Ovary (tissue), 7 donors: ENCODE measurements at regions not wholly inside any gene's neighbourhood (a gene's known extent, or its start where the extent isn't known, plus 50 kb on each side); places are given as distances from the start of the nearest gene placed in this dataset.

ENCODE experiments used
- DNase-seq, 5 donors: peaks; one replicate each; pipeline ENCODE4 v3.0.0-alpha.2; 2019 to 2020
- H3K27ac ChIP-seq, 2 donors: fragments of 200-600 bp; one replicate each; pipeline versions ENCODE4 v1.5.1 to v1.8.0; 2019 to 2022
- H3K27me3 ChIP-seq: fragments of 200-600 bp; one replicate; pipeline ENCODE4 v1.8.0; 2022
- H3K36me3 ChIP-seq: fragments of 200-600 bp; sonication (generic); one replicate; pipeline ENCODE4 v1.5.1; 2019
- H3K4me1 ChIP-seq: one replicate; pipeline ENCODE4 v1.8.1; 2013; ENCODE audit warnings: mild to moderate bottlenecking, moderate library complexity; ENCODE audit not compliant: insufficient read depth
- H3K4me3 ChIP-seq: fragments of 200-600 bp; sonication (generic); one replicate; pipeline ENCODE4 v1.5.1; 2017
- H3K9me3 ChIP-seq, 2 donors: fragments of 200-600 bp in 1 of 2; sonication (generic) in 1 of 2; one replicate each; pipeline versions ENCODE4 v1.5.1 to v1.8.1; 2013 to 2019; ENCODE audit warnings: mild to moderate bottlenecking in 1 of 2, moderate library complexity in 1 of 2
- CTCF ChIP-seq, 3 donors: fragments of 450-650 bp in 2 of 3; fragments of 200-600 bp in 1 of 3; IDR thresholded peaks; one replicate each; pipeline versions ENCODE4 v1.5.1 to v1.8.0; 2016 to 2022; ENCODE audit warnings: antibody characterized with exemption in 3 of 3, mild to moderate bottlenecking in 1 of 3
- EP300 ChIP-seq: sonication (generic); formaldehyde crosslinking; IDR thresholded peaks from one replicate; pipeline ENCODE4 v1.6.1; 2017; ENCODE audit warnings: antibody characterized with exemption
- POLR2A ChIP-seq: fragments of 450-650 bp; IDR thresholded peaks from one replicate; pipeline ENCODE4 v1.6.1; 2017; ENCODE audit warnings: antibody characterized with exemption, mild to moderate bottlenecking, moderate library complexity
- WGBS, 3 donors: extraction: QIAGEN DNeasy Blood & Tissue Kit in 1 of 3; methylation state at CpG; one replicate each; pipeline versions ENCODE4 v1.1.5 to v1.1.7; 2013 to 2017; 5-methylcytosine and 5-hydroxymethylcytosine counted together
- intact Hi-C, 4 donors: fragments of 100-400 bp; cut with DNase I; formaldehyde crosslinking; loops; one replicate each; pipeline versions ENCODE4 v1.11.0 to v1.15.1; 2022 to 2023
- donor health status: DM: no; HTN: no; CAD: no; lungs with moderate emphysema.
- donor health status: DM: no; HTN: no; CAD: no.
- donor health status: Bipolar disorder and iron deficiency.
- donor health status: DM: no; HTN: no; CAD: no.
- donor health status: DM: yes; HTN: yes; CAD: no.

- 72 to 88% (median 75%) methylated on average over 1 of the region's 1 CpG for WGBS, 3 donors
These were observed 331.5 kb upstream of the LRP1B start for GRCh38 chr2:142462306-142462705.

GRCh38 chr2:142445551-142446072 is 314.8 kb upstream of the LRP1B start:
- H3K4me1 ChIP-seq, result no peaks in the 10 kb centered on the region
- no peak for TF ChIP-seq CTCF (IDR thresholded peaks at IDR 0.05)
- TF ChIP-seq POLR2A, result no peak
- no peak for TF ChIP-seq EP300
- intact Hi-C loops, result no loop called here
- no peak overlapping the region for H3K4me3 ChIP-seq
- H3K36me3 ChIP-seq, result no peaks in the 10 kb centered on the region
- 59 to 77% (median 69%) methylated on average over 5 of the region's 5 CpGs for WGBS, 3 donors
- DNase-seq, result no peak
- no peaks in the 10 kb centered on the region for H3K9me3 ChIP-seq
- H3K27ac ChIP-seq, result no peak overlapping the region
- no peaks in the 10 kb centered on the region for H3K27me3 ChIP-seq

More at GRCh38 chr2:142462306-142462705, 331.5 kb upstream of the LRP1B start:
- H3K4me3 ChIP-seq, result no peak overlapping the region
- H3K27me3 ChIP-seq, result no peaks in the 10 kb centered on the region
- H3K4me1 ChIP-seq, result no peaks in the 10 kb centered on the region
- intact Hi-C loops, result no loop called here
- no peaks in the 10 kb centered on the region for H3K9me3 ChIP-seq
- no peaks in the 10 kb centered on the region for H3K36me3 ChIP-seq
- DNase-seq, result no peak
- H3K27ac ChIP-seq, result no peak overlapping the region
- TF ChIP-seq POLR2A, result no peak
- no peak for TF ChIP-seq EP300
- no peak for TF ChIP-seq CTCF (IDR thresholded peaks at IDR 0.05)

- no peaks in the 10 kb centered on the region for H3K9me3 ChIP-seq
- TF ChIP-seq EP300 (no peak), CTCF (IDR thresholded peaks at IDR 0.05) (no peak), POLR2A (no peak)
- intact Hi-C loops, result no loop called here
- H3K27me3 ChIP-seq, result no peaks in the 10 kb centered on the region
- no peak overlapping the region for H3K4me3 ChIP-seq
- no peak overlapping the region for H3K27ac ChIP-seq
- H3K4me1 ChIP-seq, result no peaks in the 10 kb centered on the region
- no peak for DNase-seq
- no peaks in the 10 kb centered on the region for H3K36me3 ChIP-seq
- WGBS, 3 donors, result 82 to 86% (median 85%) methylated on average over 2 of the region's 2 CpGs
These were observed 314.2 kb upstream of the LRP1B start for GRCh38 chr2:142445023-142445422.

- H3K4me3 ChIP-seq, result no peak overlapping the region
- WGBS, 3 donors, result 71 to 82% (median 76%) methylated on average over 3 of the region's 3 CpGs
- no peaks in the 10 kb centered on the region for H3K27me3 ChIP-seq
- TF ChIP-seq CTCF (IDR thresholded peaks at IDR 0.05) (no peak), POLR2A (no peak), EP300 (no peak)
- no peaks in the 10 kb centered on the region for H3K9me3 ChIP-seq
- no peaks in the 10 kb centered on the region for H3K4me1 ChIP-seq
- no peak overlapping the region for H3K27ac ChIP-seq
- no peaks in the 10 kb centered on the region for H3K36me3 ChIP-seq
- DNase-seq, result no peak
- intact Hi-C loops, result no loop called here
These were observed 305.0 kb upstream of the LRP1B start for GRCh38 chr2:142435847-142436246.
